HG03025 (cell line): ENCODE measurements at regions not wholly inside any gene's neighbourhood (a gene's known extent, or its start where the extent isn't known, plus 50 kb on each side); places are given as distances from the start of the nearest gene placed in this dataset.
A peak's percentile ranks its signal among the peaks of the same experiment; 100 is the strongest.
"Not testable (repeated sequence)": the region's sequence is repeated elsewhere in the genome, so short reads cannot be mapped to it uniquely, and the experiment has no call there.

ENCODE experiments used
- ATAC-seq: cut with Tn5 transposase; IDR thresholded peaks from one replicate; pipeline ENCODE4 v1.9.1; 2021; ENCODE audit warnings: mild to moderate bottlenecking, moderate library complexity; ENCODE audit not compliant: unreplicated experiment, low FRiP score

DNA sequence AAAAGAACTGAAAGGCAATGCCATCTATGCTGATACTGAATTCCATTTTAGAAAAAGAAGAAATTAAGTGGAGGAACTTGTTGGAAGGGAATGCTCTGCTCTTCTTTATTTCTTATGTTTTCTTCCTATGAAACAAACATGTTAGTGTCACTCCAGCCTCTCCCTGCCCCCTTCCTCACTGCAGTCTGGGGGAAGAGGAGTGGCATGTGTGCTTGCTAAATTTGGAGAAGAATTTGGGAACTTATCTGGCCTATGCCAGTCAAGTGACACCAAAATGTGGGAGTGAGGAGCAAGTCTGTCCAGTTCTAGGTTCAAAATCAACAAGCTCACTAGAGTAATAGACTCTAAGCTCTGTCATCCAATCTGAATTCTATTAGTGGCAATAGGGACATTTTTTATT, 214.6 kb downstream of the RBM26 start:
- no peak for ATAC-seq

DNA sequence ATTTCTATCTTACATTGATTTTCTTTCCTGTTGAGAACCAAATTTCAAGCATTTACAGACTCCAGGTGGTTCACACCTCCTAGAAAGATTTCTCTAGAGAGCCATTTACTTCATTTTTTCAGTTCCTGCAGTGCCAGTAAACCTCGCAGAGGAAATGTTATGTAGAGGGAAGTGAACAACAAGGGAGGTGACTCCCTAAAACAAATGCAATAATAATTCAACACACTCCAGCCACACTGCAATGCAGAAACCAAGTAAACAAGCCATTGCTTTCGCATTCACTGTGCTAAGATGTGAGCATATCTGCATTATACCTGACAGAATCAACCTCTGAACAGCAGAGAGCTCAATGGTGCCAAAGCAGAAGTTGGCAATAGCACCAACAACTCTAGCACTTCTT, 215.1 kb downstream of the RBM26 start:
- peak; percentile 45 for ATAC-seq

GRCh38 chr13:79187917-79188690, 218.0 kb downstream of the RBM26 start:
- ATAC-seq = no peak

GRCh38 chr13:79185580-79185979, 220.5 kb downstream of the RBM26 start:
- no peak for ATAC-seq

GRCh38 chr13:79183231-79183630, 222.8 kb downstream of the RBM26 start:
- no peak for ATAC-seq

- ATAC-seq = not testable (repeated sequence)
Observed at GRCh38 chr13:79173691-79174090, 232.4 kb downstream of the RBM26 start.

GRCh38 chr13:79172924-79173323, 233.1 kb downstream of the RBM26 start:
- ATAC-seq = not testable (repeated sequence)

GRCh38 chr13:79171141-79172061, 234.7 kb downstream of the RBM26 start:
- no peak for ATAC-seq

- no peak for ATAC-seq
Observed at GRCh38 chr13:79160818-79161217, 245.2 kb downstream of the RBM26 start.

- ATAC-seq = no peak
Observed at GRCh38 chr13:79155883-79156282, 250.2 kb downstream of the RBM26 start.

GRCh38 chr13:79149210-79149609, 256.8 kb downstream of the RBM26 start:
- ATAC-seq = no peak

DNA sequence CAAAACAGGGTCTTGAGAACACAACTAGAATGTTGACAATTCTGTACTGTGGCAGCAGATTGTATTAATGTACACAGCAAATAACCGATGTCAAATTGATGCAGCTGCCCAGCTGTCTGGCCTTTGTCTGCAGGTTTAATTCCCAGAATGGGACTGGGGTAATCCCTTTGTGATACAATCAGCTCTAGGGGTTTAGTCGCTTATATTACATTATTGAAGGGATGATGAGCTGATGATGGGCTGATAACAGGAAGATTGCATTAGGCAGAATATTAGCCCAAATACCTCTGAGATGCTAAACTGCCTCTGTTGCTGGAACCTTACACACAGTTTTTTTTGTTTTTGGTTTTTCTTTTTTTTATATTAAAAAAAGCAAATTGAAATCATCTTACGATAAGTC, 265.0 kb downstream of the RBM26 start:
- no peak for ATAC-seq

DNA sequence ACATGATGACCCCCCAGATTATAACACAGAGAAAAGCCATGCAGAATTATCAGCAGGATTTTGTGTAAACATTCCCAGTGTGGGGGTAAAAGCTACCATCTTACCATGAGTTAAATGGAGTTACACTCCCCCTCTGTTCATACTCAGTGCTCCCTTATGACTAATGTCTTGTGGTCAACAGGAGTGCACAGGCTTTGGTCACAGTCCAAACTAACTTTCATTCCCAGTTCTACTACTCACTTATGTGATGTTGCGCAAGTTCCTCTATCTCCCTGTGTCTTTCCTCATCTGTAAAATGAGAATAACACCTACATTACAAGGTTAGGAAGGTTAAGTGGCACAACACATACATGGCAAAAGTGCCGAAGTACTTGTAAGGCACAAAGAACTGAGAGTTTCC, 277.9 kb downstream of the RBM26 start:
- no peak for ATAC-seq

DNA sequence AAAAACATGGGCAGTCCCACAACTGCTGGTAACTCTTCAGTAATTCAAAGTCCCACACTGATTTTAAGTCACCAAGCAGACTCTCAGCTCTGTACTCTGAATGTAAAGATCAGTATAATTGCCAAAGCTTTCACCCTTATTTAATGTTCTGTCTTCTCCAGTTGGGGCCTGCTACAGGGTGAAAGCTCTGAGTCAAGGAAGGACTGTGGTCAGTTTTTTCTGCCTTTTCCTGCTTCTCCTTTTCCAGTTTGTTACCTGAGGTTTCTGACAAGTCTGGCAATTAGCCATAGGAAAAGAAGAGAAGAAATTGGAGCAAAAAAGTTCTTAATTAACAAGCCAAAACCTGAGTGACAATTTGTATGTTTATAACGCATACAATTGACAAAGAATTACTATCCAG, 279.3 kb downstream of the RBM26 start:
- ATAC-seq = no peak

- no peak for ATAC-seq
Observed at GRCh38 chr13:79124183-79124582, 281.9 kb downstream of the RBM26 start.

- ATAC-seq = no peak
Observed at GRCh38 chr13:79121286-79121685, 284.8 kb downstream of the RBM26 start.

DNA sequence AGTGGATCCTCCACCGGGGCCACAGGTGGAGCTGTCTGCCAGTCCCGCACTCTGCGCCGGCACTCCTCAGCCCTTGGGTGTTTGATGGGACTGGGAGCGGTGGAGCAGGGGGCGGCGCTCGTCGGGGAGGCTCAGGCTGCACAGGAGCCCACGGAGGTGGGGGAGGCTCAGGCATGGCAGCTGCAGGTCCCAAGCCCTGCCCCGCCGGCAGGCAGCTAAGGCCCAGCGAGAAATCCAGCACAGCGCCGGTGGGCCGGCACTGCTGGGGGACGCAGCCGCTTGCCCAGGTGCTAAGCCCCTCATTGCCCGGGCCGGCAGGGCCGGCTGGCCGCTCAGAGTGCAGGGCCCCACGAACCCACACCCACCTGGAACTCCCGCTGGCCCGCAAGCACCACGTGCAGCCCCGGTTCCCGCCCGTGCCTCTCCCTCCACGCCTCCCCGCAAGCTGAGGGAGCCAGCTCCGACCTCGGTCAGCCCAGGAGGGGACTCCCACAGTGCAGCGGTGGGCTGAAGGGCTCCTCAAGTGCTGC, 286.4 kb downstream of the RBM26 start:
- no peak for ATAC-seq

DNA sequence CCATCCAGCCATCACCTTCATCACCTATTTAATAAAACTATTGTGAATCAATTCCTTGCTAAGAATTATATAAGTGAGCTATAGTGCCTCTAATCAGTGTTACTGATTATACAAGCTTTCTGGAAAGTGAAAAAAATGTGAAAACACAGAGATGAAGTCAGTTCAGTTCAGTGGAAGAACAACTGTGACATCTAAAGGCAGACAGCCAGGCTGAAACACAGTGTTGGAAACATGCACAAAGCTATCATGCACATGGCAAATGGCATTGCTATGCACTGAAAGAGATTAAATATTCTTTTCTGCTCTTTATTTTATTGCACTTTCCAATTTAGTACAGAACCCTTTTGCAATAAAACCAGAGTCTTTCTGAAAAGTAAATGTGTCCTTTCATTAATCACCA, 294.0 kb downstream of the RBM26 start:
- no peak for ATAC-seq

GRCh38 chr13:79108914-79109643, 297.0 kb downstream of the RBM26 start:
- ATAC-seq = peak; percentile 91

DNA sequence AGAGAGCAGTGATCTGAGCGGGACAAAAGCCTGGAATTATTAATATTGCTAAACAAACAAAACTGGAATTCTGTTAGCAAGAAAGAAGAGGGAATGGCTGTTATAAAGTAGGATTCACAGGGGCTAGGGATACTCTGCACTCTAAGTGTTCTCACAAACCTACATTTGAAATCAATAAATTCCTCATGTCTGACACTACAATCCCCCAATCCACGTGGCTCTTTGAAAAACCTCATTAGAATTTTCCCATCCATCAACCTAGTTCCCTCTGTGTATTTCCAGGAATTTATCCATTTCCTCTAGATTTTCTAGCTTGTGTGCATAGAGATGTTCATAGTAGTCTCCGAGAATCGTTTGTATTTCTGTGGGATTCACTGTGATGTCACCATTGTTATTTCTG, 307.5 kb downstream of the RBM26 start:
- no peak for ATAC-seq

DNA sequence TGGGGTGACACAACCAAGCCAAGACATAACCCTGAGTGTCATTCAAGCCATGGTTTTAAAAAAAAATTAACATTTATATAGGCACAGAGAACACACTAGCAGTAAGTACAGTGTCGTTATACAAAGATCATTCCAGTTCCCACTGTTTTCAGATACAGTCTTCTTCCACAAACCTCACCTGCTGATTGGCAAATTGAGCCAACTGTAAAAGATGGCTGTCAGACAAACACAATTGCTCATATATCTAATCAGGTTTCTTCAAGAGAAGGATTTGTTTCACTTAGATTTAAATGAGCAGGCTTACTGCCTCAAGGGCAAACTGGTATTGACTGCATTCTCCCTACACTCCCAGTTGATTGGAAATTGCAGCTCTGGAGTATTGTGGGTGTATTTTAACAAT, 308.9 kb downstream of the RBM26 start:
- no peak for ATAC-seq
